SU-DHL-6 (cell line): ENCODE measurements at regions not wholly inside any gene's neighbourhood (a gene's known extent, or its start where the extent isn't known, plus 50 kb on each side); places are given as distances from the start of the nearest gene placed in this dataset.
"Not testable (repeated sequence)": the region's sequence is repeated elsewhere in the genome, so short reads cannot be mapped to it uniquely, and the experiment has no call there.

ENCODE experiments used
- EZH2phosphoT487 ChIP-seq: fragments of 200-600 bp; sonication (generic), shearing (Covaris generic); conservative IDR thresholded peaks from 2 replicates; pipeline ENCODE4 v1.6.1; 2018; ENCODE audit warnings: mild to moderate bottlenecking, antibody characterized with exemption, low read length, moderate library complexity, mixed read lengths
- TF ChIP-seq, protein P1 (sequence below): fragments of 200-600 bp; sonication (generic); IDR thresholded peaks from one replicate; pipeline ENCODE4 v1.5.1; 2017; ENCODE audit warnings: antibody characterized with exemption, mild to moderate bottlenecking, low read length, moderate library complexity; ENCODE audit not compliant: insufficient read depth, poor library complexity, severe bottlenecking

DNA sequence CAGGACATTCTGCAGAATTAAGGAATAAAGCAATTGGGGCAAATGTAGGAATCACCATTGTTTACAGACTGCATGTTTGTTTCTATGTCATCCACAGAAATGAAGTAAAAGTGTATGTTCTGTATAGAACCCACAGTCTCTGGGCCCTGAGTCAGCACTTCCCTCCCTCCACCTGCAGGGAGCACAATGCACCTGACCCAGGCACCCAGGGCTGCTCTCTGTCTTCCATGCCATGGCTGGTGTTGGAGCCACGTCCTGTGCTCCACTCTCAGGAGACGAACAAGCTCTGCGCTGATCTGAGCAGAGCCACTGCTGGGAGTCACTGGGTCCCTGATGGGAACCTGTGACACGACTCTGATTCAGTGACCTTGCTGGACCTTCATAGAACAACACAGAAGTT, 942.5 kb downstream of the TMEM121 start:
- TF ChIP-seq, protein P1, sequence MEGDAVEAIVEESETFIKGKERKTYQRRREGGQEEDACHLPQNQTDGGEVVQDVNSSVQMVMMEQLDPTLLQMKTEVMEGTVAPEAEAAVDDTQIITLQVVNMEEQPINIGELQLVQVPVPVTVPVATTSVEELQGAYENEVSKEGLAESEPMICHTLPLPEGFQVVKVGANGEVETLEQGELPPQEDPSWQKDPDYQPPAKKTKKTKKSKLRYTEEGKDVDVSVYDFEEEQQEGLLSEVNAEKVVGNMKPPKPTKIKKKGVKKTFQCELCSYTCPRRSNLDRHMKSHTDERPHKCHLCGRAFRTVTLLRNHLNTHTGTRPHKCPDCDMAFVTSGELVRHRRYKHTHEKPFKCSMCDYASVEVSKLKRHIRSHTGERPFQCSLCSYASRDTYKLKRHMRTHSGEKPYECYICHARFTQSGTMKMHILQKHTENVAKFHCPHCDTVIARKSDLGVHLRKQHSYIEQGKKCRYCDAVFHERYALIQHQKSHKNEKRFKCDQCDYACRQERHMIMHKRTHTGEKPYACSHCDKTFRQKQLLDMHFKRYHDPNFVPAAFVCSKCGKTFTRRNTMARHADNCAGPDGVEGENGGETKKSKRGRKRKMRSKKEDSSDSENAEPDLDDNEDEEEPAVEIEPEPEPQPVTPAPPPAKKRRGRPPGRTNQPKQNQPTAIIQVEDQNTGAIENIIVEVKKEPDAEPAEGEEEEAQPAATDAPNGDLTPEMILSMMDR = not testable (repeated sequence)
- not testable (repeated sequence) for TF ChIP-seq EZH2phosphoT487
